DND-41 (cell line): ENCODE measurements at regions not wholly inside any gene's neighbourhood (a gene's known extent, or its start where the extent isn't known, plus 50 kb on each side); places are given as distances from the start of the nearest gene placed in this dataset.

Experiments used
- EZH2 ChIP-seq: IDR thresholded peaks from 3 replicates; pipeline ENCODE4 v1.6.1; 2012; ENCODE audit warnings: borderline replicate concordance, low read depth, mild to moderate bottlenecking, moderate library complexity, low read length, inconsistent platforms; ENCODE audit not compliant: severe bottlenecking
- TF ChIP-seq, protein P1 (sequence below): IDR thresholded peaks from 2 replicates; pipeline ENCODE4 v1.5.1; 2012; ENCODE audit warnings: borderline replicate concordance, low read length, moderate library complexity, mild to moderate bottlenecking; ENCODE audit not compliant: poor library complexity, severe bottlenecking; ENCODE audit errors: extremely low read depth

DNA sequence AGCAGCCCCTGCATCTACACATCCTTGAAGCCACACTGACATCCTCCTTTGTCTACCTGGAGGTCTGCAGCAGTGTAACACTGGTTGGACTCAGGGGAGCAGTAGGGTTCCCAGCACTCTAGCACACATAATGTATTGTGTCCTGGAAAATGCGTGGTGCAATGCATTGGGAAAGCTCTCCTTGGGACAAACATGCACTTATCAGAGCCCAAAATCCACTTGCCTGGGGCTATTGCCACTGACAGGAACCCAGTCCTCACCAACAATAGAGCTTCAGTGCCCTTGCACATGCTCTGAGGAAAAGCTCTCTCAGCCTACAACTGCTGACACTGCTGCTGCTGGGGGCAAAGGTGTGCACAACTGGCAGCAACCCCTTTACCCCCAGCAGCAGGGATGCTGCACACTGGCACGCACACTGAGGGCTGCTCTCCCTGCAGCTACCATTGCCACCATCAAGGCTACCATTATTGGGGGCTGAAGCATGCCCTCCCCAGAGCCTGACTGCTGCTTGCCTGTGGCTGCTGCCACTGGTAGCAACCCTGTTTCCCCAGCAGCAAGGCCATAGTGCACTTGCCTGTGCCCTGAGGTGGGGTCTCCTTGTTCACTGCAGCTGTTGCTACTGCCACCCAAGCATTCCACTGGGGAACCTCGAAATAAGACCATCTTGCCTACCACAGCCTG lies 221.9 kb downstream of the SLC38A4 start:
- TF ChIP-seq, protein P1, sequence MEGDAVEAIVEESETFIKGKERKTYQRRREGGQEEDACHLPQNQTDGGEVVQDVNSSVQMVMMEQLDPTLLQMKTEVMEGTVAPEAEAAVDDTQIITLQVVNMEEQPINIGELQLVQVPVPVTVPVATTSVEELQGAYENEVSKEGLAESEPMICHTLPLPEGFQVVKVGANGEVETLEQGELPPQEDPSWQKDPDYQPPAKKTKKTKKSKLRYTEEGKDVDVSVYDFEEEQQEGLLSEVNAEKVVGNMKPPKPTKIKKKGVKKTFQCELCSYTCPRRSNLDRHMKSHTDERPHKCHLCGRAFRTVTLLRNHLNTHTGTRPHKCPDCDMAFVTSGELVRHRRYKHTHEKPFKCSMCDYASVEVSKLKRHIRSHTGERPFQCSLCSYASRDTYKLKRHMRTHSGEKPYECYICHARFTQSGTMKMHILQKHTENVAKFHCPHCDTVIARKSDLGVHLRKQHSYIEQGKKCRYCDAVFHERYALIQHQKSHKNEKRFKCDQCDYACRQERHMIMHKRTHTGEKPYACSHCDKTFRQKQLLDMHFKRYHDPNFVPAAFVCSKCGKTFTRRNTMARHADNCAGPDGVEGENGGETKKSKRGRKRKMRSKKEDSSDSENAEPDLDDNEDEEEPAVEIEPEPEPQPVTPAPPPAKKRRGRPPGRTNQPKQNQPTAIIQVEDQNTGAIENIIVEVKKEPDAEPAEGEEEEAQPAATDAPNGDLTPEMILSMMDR, result no peak
- no peak for TF ChIP-seq EZH2
